HL-60 (cell line): ENCODE measurements at regions not wholly inside any gene's neighbourhood (a gene's known extent, or its start where the extent isn't known, plus 50 kb on each side); places are given as distances from the start of the nearest gene placed in this dataset.
"Not testable (repeated sequence)": the region's sequence is repeated elsewhere in the genome, so short reads cannot be mapped to it uniquely, and the experiment has no call there.

Experiments used
- DNase-seq, 2 experiments: peaks; one replicate each; pipeline ENCODE4 v3.0.0-alpha.2; 2010 to 2020; ENCODE audit warnings: low read depth in 1 of 2, low spot score in 1 of 2
- H3K27ac ChIP-seq: fragments of 250-450 bp; sonication (Bioruptor Pico); replicated peaks from 2 replicates; pipeline ENCODE4 v1.5.1; 2020; ENCODE audit warnings: mild to moderate bottlenecking, moderate library complexity
- H3K27me3 ChIP-seq: fragments of 250-450 bp; sonication (Bioruptor Pico); 2 replicates; pipeline ENCODE4 v1.5.1; 2021; ENCODE audit warnings: mild to moderate bottlenecking, moderate library complexity; ENCODE audit not compliant: insufficient read depth, poor library complexity, severe bottlenecking
- H3K4me3 ChIP-seq: replicated peaks from 2 replicates; pipeline ENCODE4 v1.5.1; 2011; ENCODE audit warnings: mild to moderate bottlenecking, control low read depth, low read length; ENCODE audit not compliant: insufficient read depth
- GABPA ChIP-seq: IDR thresholded peaks from 2 replicates; pipeline ENCODE4 v1.6.1; 2012; ENCODE audit warnings: low read depth
- POLR2AphosphoS5 ChIP-seq: IDR thresholded peaks from 2 replicates; pipeline ENCODE4 v1.6.1; 2012; ENCODE audit warnings: low read depth
- REST ChIP-seq: IDR thresholded peaks from 2 replicates; pipeline ENCODE4 v1.6.1; 2012; ENCODE audit warnings: low read depth; ENCODE audit not compliant: insufficient replicate concordance
- SPI1 ChIP-seq: IDR thresholded peaks from 2 replicates; pipeline ENCODE4 v1.6.1; 2012; ENCODE audit warnings: low read depth, mild to moderate bottlenecking, borderline replicate concordance
- TF ChIP-seq, protein P1 (sequence below): IDR thresholded peaks from one replicate; pipeline ENCODE4 v1.5.1; 2011; ENCODE audit warnings: low read length, control low read depth, inconsistent platforms; ENCODE audit not compliant: insufficient read depth

GRCh38 chr17:31798205-31798724 is 60.8 kb downstream of the COPRS start:
- DNase-seq, result no peak
- TF ChIP-seq POLR2AphosphoS5 (no peak), SPI1 (no peak), REST (no peak), GABPA (no peak)
- TF ChIP-seq, protein P1, sequence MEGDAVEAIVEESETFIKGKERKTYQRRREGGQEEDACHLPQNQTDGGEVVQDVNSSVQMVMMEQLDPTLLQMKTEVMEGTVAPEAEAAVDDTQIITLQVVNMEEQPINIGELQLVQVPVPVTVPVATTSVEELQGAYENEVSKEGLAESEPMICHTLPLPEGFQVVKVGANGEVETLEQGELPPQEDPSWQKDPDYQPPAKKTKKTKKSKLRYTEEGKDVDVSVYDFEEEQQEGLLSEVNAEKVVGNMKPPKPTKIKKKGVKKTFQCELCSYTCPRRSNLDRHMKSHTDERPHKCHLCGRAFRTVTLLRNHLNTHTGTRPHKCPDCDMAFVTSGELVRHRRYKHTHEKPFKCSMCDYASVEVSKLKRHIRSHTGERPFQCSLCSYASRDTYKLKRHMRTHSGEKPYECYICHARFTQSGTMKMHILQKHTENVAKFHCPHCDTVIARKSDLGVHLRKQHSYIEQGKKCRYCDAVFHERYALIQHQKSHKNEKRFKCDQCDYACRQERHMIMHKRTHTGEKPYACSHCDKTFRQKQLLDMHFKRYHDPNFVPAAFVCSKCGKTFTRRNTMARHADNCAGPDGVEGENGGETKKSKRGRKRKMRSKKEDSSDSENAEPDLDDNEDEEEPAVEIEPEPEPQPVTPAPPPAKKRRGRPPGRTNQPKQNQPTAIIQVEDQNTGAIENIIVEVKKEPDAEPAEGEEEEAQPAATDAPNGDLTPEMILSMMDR, result no peak
- H3K27me3 ChIP-seq, result no peaks in the 10 kb centered on the region
- H3K27ac ChIP-seq, result no peak overlapping the region
- H3K4me3 ChIP-seq, result no peak overlapping the region

DNA sequence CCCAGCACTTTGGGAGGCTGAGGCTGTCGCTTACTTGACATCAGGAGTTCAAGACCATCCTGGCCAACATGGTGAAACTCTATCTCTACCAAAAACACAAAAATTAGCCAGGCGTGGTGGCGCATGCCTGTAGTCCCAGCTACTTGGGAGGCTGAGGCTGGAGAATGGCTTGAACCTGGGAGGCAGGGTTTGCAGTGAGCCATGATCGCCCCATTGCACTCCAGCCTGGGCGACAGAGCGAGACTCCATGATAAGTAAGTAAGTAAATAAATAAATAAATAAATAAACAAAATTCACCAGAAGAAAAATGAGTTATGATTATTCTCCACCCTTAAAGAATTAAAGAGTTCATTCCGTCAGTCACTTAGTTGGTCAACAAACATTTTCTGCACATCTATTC is 63.1 kb downstream of the COPRS start:
- not testable (repeated sequence) for H3K4me3 ChIP-seq, H3K27me3 ChIP-seq, DNase-seq, H3K27ac ChIP-seq

GRCh38 chr17:31794111-31794510 is 64.9 kb downstream of the COPRS start:
- no peak for TF ChIP-seq REST
- TF ChIP-seq GABPA, result no peak
- TF ChIP-seq, protein P1, result no peak
- no peak for TF ChIP-seq POLR2AphosphoS5
- TF ChIP-seq SPI1, result no peak
- Histone ChIP-seq H3K27me3 (no peaks in the 10 kb centered on the region), H3K4me3 (no peak overlapping the region), H3K27ac (no peak overlapping the region)
- no peak for DNase-seq

DNA sequence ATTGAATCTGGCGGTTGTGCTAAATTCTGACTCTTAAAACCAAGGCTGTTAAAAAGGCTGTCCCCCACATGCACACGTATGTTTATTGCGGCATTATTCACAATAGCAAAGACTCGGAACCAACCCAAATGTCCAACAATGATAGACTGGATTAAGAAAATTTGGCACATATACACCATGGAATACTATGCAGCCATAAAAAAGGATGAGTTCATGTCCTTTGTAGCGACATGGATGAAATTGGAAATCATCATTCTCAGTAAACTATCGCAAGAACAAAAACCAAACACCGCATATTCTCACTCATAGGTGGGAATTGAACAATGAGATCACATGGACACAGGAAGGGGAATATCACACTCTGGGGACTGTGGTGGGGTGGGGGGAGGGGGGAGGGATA is 65.4 kb downstream of the COPRS start:
- not testable (repeated sequence) for H3K4me3 ChIP-seq, H3K27ac ChIP-seq, DNase-seq, H3K27me3 ChIP-seq

DNA sequence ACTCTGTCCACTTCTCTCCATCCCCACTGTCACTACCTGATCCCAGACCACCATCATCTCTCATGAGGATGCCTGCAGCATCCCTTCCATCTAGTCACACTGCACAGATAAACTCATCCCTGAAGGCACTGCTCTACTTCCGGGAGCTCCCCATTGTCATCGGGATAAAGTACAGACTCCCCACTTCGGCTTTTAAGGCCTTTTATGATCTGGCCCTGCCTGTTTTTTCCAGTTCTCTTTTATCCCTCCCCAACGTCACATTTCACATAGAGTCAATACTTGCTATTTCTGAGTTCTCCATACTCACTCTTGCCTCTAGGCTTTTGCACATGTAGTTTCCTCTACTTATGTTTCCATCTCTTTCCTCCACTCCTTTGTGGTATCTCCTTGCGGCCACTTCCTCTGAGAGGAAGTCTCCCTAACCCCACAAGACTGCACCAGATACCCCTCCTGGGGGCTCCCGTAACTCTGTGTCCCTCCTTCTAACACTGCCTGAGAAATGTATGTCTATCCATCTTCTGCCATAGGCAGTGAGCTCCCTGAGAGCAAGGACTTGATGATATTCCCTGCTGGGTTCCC is 66.9 kb downstream of the COPRS start:
- no peak overlapping the region for H3K27ac ChIP-seq
- H3K4me3 ChIP-seq, result no peak overlapping the region
- 0 out of 2 replicates have a peak, but pooled peaks have one; percentile 5 for TF ChIP-seq SPI1
- TF ChIP-seq, protein P1, result no peak
- H3K27me3 ChIP-seq, result no peaks in the 10 kb centered on the region
- DNase-seq, result no peak
